Subcutaneous abdominal adipose tissue (tissue), 5 donors: ENCODE measurements at regions not wholly inside any gene's neighbourhood (a gene's known extent, or its start where the extent isn't known, plus 50 kb on each side); places are given as distances from the start of the nearest gene placed in this dataset.
"Not testable (repeated sequence)": the region's sequence is repeated elsewhere in the genome, so short reads cannot be mapped to it uniquely, and the experiment has no call there.

Experiments
- H3K27ac ChIP-seq: one replicate; pipeline ENCODE4 v1.7.0; 2013; ENCODE audit warnings: low read depth, mild to moderate bottlenecking, inconsistent platforms, low read length, moderate library complexity
- H3K27me3 ChIP-seq, 5 donors: one replicate each; pipeline ENCODE4 v1.7.0; 2013; ENCODE audit warnings: low read length in 5 of 5, inconsistent platforms in 1 of 5; ENCODE audit not compliant: control insufficient read depth in 5 of 5, insufficient read depth in 4 of 5
- H3K36me3 ChIP-seq, 5 donors: one replicate each; pipeline ENCODE4 v1.7.0; 2013; ENCODE audit warnings: low read length in 5 of 5; ENCODE audit not compliant: control insufficient read depth in 5 of 5, insufficient read depth in 5 of 5
- H3K4me1 ChIP-seq, 5 donors: one replicate each; pipeline ENCODE4 v1.7.0; 2013; ENCODE audit warnings: low read length in 5 of 5, mild to moderate bottlenecking in 3 of 5, moderate library complexity in 1 of 5; ENCODE audit not compliant: control insufficient read depth in 5 of 5, insufficient read depth in 5 of 5
- H3K4me3 ChIP-seq, 5 donors: one replicate each; pipeline ENCODE4 v1.7.0; 2013; ENCODE audit warnings: low read length in 5 of 5, low read depth in 1 of 5
- H3K9ac ChIP-seq, 5 donors: one replicate each; pipeline ENCODE4 v1.7.0; 2013; ENCODE audit warnings: low read length in 5 of 5, mild to moderate bottlenecking in 4 of 5, moderate library complexity in 3 of 5
- H3K9me3 ChIP-seq, 5 donors: one replicate each; pipeline ENCODE4 v1.7.0; 2013; ENCODE audit warnings: low read length in 5 of 5; ENCODE audit not compliant: control insufficient read depth in 5 of 5
- donor health status: healthy.
- donor health status: healthy.
- donor health status: healthy.
- donor health status: healthy.
- donor health status: healthy.

- H3K27ac ChIP-seq, result no peak overlapping the region
- no peaks in the 10 kb centered on the region for H3K27me3 ChIP-seq
- H3K9me3 ChIP-seq, result peaks cover 0 to 2% (median 0%) of the 10 kb centered on the region in 5 donors
- no peak overlapping the region for H3K4me3 ChIP-seq
- no peaks in the 10 kb centered on the region for H3K36me3 ChIP-seq
- H3K4me1 ChIP-seq, result no peaks in the 10 kb centered on the region
- H3K9ac ChIP-seq, result no peak overlapping the region
Observed at GRCh38 chr1:207261971-207262370, 59.5 kb upstream of the CD55 start.

- H3K9me3 ChIP-seq, H3K4me1 ChIP-seq, H3K27ac ChIP-seq, H3K9ac ChIP-seq, H3K4me3 ChIP-seq, H3K27me3 ChIP-seq, H3K36me3 ChIP-seq: not testable (repeated sequence)
Observed at GRCh38 chr1:207262891-207263290, 58.6 kb upstream of the CD55 start.

DNA sequence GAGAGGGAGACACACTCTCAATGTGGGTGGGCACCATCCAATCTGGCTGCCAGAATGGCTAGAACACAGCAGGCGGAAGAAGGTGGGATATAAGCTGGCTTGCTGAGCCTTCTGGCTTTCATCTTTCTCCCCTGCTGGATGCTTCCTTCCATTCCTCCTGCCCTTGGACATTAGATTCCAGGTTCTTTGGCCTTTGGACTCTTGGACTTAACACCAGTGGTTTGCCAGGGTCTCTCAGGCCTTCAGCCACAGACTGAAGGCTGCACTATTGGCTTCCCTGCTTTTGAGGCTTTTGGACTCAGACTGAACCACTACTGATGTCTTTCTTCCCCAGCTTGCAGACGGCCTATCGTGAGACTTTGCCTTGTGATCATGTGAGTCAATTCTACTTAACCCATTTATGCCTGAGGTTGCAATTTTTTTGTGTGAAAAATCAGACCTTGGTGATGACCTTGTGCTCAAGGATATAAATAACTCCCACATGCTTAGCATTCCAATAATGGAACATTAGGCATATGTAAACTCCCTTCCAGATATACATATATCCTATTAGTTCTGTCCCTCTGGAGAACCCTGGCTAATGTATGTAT lies 56.7 kb upstream of the CD55 start:
- no peaks in the 10 kb centered on the region for H3K27me3 ChIP-seq
- H3K36me3 ChIP-seq, result no peaks in the 10 kb centered on the region
- H3K4me1 ChIP-seq, result no peaks in the 10 kb centered on the region
- H3K9ac ChIP-seq, result no peak overlapping the region
- H3K27ac ChIP-seq, result no peak overlapping the region
- H3K4me3 ChIP-seq, result no peak overlapping the region
- H3K9me3 ChIP-seq, result no peaks in the 10 kb centered on the region

DNA sequence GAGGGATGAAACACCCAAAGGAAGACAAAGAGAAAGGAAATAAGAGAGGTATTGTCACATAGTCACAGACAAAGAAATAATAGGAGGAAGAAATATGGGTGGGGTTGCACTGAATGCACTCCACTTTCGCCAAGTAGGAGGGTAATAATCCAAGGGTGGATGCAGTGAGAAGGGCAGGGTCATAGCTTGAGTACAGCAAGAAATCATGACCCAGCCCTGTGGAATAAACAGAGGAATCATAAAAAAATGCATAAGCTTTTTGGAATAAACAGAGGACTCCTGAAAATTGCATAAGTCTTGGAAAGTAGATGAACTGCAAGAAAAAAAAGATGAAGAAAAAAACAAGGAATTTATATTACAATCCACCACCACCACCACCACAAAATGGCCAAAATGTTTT lies 53.1 kb upstream of the CD55 start:
- Histone ChIP-seq H3K4me3 (no peak overlapping the region), H3K27me3 (no peaks in the 10 kb centered on the region), H3K36me3 (no peaks in the 10 kb centered on the region), H3K9ac (no peak overlapping the region), H3K4me1 (no peaks in the 10 kb centered on the region), H3K27ac (no peak overlapping the region), H3K9me3 (peaks cover 0 to 6% (median 0%) of the 10 kb centered on the region in 5 donors)

DNA sequence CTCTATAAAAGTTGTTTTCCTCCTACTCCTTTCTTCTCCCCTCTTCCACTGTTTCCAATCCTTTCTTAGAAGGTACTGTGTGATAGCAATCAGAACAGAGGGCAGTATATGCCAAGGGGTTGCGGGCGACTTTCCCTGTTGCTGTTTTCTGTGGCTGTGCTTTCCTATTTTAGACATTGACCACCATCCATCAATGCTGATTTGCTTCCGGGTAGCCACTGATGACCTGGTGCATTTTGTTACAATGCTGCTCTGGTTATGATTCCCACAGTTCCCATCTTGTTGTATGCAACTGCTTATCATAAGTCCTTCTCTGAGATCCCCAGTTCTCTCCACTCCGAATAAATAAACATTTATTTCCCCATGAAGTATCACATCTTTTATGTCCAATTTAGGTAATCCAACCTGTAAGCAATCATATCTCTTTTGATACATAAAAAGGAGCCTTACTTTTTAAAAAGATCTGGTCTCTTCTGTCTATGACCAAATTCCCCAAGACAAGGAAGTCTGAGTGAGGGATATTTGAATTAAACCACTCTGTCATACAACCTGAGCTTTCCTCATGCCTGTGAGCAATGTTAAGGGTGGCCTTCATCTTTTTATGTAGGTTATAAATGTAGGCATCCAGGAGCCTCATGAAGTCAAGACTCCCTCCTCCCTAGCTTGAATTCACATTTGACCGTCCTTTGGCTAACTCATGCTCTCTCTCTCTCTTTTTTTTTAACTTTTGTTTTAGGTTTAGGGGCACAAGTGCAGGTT lies 52.5 kb upstream of the CD55 start:
- no peaks in the 10 kb centered on the region for H3K4me1 ChIP-seq
- H3K4me3 ChIP-seq, result no peak overlapping the region
- peaks cover 0 to 6% (median 0%) of the 10 kb centered on the region in 5 donors for H3K9me3 ChIP-seq
- no peak overlapping the region for H3K9ac ChIP-seq
- no peak overlapping the region for H3K27ac ChIP-seq
- H3K27me3 ChIP-seq, result no peaks in the 10 kb centered on the region
- H3K36me3 ChIP-seq, result no peaks in the 10 kb centered on the region
